HepG2 (cell line): ENCODE measurements at regions not wholly inside any gene's neighbourhood (a gene's known extent, or its start where the extent isn't known, plus 50 kb on each side); places are given as distances from the start of the nearest gene placed in this dataset.

Source experiments
- CTCF ChIP-seq: sonication (generic); formaldehyde crosslinking; IDR thresholded peaks from 2 replicates; pipeline ENCODE4 v1.5.0; 2020; ENCODE audit warnings: mild to moderate bottlenecking, missing genetic modification reagents, moderate library complexity
- EZH2 ChIP-seq: conservative IDR thresholded peaks from 2 replicates; pipeline ENCODE4 v1.6.1; 2012; ENCODE audit warnings: mild to moderate bottlenecking, low read depth, low read length, moderate library complexity
- ZNF629 ChIP-seq: sonication (generic); formaldehyde crosslinking; conservative IDR thresholded peaks from 2 replicates; pipeline ENCODE4 v1.5.0; 2020; ENCODE audit warnings: missing genetic modification reagents
- ZNF839 ChIP-seq: sonication (generic); formaldehyde crosslinking; IDR thresholded peaks from 2 replicates; pipeline ENCODE4 v1.4.0; 2020; ENCODE audit warnings: missing genetic modification reagents, mild to moderate bottlenecking, borderline replicate concordance

- TF ChIP-seq EZH2 = no peak
- TF ChIP-seq CTCF (CRISPR knock-in tag) = no peak
- no peak for TF ChIP-seq ZNF629
- no peak for TF ChIP-seq ZNF839 (CRISPR knock-in tag)
Observed at GRCh38 chr1:5225707-5226704, 571.6 kb downstream of the AJAP1 start.
